Calu3 (cell line): ENCODE measurements at regions not wholly inside any gene's neighbourhood (a gene's known extent, or its start where the extent isn't known, plus 50 kb on each side); places are given as distances from the start of the nearest gene placed in this dataset.

ENCODE experiments used
- BruUV-seq: library from RNA; stranded (reverse); fragments of 400-500 nt; replicated peaks from 2 replicates; lab custom pipeline; 2021; lab: Mats Ljungman, UMichigan
- CTCF ChIA-PET: fragments of 300-600 bp; sonication (Branson Sonifier 250); formaldehyde crosslinking; loops from one replicate; lab custom pipeline; 2022; ENCODE audit warnings: antibody characterized with exemption; lab: Charles Lee
- DNase-seq: peaks from one replicate; pipeline ENCODE4 v3.0.0; 2022
- H3K27ac Mint-ChIP-seq: one replicate; pipeline ENCODE4 v1.8.0; 2022; ENCODE audit warnings: mixed read lengths; ENCODE audit not compliant: unreplicated experiment
- H3K27me3 Mint-ChIP-seq: one replicate; pipeline ENCODE4 v1.8.0; 2022; ENCODE audit warnings: mixed read lengths; ENCODE audit not compliant: unreplicated experiment
- H3K36me3 Mint-ChIP-seq: one replicate; pipeline ENCODE4 v1.8.0; 2022; ENCODE audit warnings: mild to moderate bottlenecking, moderate library complexity, mixed read lengths; ENCODE audit not compliant: insufficient read depth, unreplicated experiment
- H3K4me1 Mint-ChIP-seq: one replicate; pipeline ENCODE4 v1.8.0; 2022; ENCODE audit warnings: mild to moderate bottlenecking, low read depth, mixed read lengths; ENCODE audit not compliant: unreplicated experiment
- H3K4me3 Mint-ChIP-seq: one replicate; pipeline ENCODE4 v1.8.0; 2022; ENCODE audit warnings: mild to moderate bottlenecking, low read depth, moderate library complexity, mixed read lengths; ENCODE audit not compliant: unreplicated experiment
- H3K9me3 Mint-ChIP-seq: one replicate; pipeline ENCODE4 v1.8.0; 2022; ENCODE audit warnings: low read depth, mixed read lengths; ENCODE audit not compliant: unreplicated experiment
- intact Hi-C: fragments of 100-400 bp; cut with micrococcal nuclease; formaldehyde crosslinking; loops from one replicate; pipeline ENCODE4 v1.10.0; 2022; ENCODE audit not compliant: unreplicated experiment
- TF ChIP-seq, protein P1 (sequence below): fragments of 200-600 bp; IDR thresholded peaks from one replicate; pipeline ENCODE4 v1.8.0; 2022; ENCODE audit warnings: antibody characterized with exemption; ENCODE audit not compliant: unreplicated experiment

DNA sequence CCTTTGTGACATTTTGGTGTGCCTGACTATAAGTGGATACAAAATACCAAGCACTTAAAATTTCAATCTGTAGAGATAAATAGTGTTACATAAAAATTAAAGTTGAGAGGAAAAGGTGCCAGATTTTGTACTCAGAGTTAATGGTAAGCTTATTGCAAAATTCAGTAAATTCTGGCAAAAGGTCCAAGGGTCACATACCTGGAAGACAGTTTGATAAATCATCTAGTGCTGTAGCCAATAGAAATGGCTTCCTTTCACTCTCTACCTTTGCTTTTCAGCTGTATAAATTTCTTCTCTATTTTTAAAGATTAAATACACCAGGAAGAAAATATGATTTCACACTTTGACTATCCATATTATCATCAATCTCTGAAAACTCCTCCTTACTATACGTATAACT lies 690.2 kb upstream of the NRSN1 start:
- Mint-ChIP-seq H3K27ac (no peak overlapping the region), H3K4me1 (no peaks in the 10 kb centered on the region), H3K36me3 (no peaks in the 10 kb centered on the region), H3K27me3 (no peaks in the 10 kb centered on the region), H3K9me3 (peaks cover 17% of the 10 kb centered on the region), H3K4me3 (no peak overlapping the region)
- intact Hi-C loops, result loop anchor here (10.0 kb wide), 1 partner anchor 691 kb away; no protein-coding TSS in a partner anchor
- DNase-seq, result no peak
- TF ChIP-seq, protein P1, sequence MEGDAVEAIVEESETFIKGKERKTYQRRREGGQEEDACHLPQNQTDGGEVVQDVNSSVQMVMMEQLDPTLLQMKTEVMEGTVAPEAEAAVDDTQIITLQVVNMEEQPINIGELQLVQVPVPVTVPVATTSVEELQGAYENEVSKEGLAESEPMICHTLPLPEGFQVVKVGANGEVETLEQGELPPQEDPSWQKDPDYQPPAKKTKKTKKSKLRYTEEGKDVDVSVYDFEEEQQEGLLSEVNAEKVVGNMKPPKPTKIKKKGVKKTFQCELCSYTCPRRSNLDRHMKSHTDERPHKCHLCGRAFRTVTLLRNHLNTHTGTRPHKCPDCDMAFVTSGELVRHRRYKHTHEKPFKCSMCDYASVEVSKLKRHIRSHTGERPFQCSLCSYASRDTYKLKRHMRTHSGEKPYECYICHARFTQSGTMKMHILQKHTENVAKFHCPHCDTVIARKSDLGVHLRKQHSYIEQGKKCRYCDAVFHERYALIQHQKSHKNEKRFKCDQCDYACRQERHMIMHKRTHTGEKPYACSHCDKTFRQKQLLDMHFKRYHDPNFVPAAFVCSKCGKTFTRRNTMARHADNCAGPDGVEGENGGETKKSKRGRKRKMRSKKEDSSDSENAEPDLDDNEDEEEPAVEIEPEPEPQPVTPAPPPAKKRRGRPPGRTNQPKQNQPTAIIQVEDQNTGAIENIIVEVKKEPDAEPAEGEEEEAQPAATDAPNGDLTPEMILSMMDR, result no peak
- CTCF ChIA-PET, result interaction anchor here (0.5 to 1.1 kb wide), 2 partner anchors 10 to 366 kb away, joined by 3 to 11 read pairs; no protein-coding TSS in a partner anchor
- no TSS peak for BruUV-seq

DNA sequence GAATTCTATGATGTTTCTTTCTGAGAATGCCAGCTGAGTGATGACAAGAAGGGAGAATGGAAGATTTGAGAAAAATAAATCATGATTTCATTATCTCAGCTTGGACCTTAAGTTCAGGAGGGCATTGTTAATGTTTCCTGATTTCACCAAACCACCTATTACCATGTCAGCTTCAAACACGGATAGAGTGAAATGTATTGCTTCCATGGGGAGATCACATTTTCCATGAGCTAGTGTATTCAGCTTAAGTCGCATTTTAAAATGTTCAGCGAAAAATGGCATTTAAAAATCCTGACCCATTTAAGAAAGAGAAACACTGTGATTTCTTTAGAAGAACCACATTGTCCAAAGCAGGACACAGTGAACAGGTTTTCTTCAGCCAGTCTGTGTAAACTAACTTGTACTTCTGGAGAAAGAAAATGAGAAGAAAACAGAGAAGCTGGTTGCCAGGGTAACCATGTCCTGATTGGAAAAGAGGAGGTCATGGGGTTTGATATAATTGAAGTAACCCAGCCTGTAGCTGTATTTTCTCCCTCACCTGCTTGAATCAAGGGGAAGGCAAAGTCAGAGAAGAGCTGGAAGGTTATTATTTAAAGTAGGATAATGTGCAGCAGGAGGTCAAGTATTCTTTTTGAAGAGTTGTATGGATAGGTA lies 684.1 kb upstream of the NRSN1 start:
- Mint-ChIP-seq H3K4me3 (no peak overlapping the region), H3K9me3 (peaks cover 6% of the 10 kb centered on the region), H3K27ac (no peak overlapping the region), H3K36me3 (no peaks in the 10 kb centered on the region), H3K4me1 (no peaks in the 10 kb centered on the region), H3K27me3 (no peaks in the 10 kb centered on the region)
- TF ChIP-seq, protein P1, result no peak
- CTCF ChIA-PET, result no interaction called here
- no TSS peak for BruUV-seq
- DNase-seq, result no peak
- intact Hi-C loops, result loop anchor here (10.0 kb wide), 1 partner anchor 1857 kb away; no protein-coding TSS in a partner anchor

DNA sequence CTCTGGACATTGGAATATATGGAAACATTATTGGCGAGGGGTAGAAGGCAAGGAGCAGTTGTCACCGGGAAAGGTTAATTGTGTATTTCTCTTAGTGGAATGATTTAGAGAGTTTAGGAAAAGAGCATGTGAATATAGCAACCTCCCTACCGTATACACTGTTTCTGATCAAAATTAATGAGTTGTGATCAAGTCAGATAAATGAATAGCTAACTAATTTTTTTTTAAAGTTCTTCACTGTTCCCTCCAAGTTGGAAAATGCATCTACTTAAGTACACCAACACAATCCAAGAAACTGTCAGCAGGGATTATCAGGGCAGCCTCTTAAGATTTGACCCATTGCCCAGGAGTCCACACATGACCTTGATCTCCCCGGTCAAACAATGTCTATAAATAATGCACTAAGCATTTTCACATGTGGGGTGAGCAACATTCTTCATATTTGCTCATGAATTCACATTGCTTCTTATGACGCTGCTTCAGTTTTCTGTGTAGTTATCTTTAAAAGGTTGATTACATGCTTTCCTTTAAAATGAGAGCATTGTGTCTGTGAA lies 680.8 kb upstream of the NRSN1 start:
- H3K4me3 Mint-ChIP-seq, result no peak overlapping the region
- H3K4me1 Mint-ChIP-seq, result no peaks in the 10 kb centered on the region
- H3K27me3 Mint-ChIP-seq, result no peaks in the 10 kb centered on the region
- BruUV-seq, result no TSS peak
- CTCF ChIA-PET, result no interaction called here
- no peaks in the 10 kb centered on the region for H3K36me3 Mint-ChIP-seq
- no peak for DNase-seq
- H3K27ac Mint-ChIP-seq, result no peak overlapping the region
- intact Hi-C loops, result loop anchor here (5.0 to 10.0 kb wide), 3 partner anchors 212 to 1860 kb away; no protein-coding TSS in a partner anchor
- TF ChIP-seq, protein P1, result no peak
- no peaks in the 10 kb centered on the region for H3K9me3 Mint-ChIP-seq

DNA sequence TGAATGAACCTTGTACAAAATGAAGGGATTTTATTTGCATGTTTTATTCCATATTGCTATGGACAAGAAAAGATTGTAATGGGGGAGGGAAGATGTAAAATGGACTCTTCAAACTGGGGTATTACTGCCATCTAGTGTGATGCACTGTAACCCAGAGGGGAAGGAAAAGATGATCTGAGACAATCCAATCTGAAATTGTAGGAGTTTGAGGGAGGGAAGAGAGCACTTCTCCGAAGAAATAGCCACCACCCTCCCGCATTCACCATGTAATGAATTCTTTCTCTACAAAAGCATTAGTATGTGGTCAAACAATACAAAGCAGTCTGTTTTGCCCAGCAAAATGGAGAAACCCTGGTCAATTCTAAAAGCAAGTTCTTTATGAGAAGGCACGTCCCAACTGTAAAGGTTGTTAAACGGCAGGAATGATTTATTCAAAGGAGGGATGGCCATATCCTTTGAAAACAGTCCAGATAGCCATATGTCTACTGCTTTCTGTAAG lies 679.5 kb upstream of the NRSN1 start:
- Mint-ChIP-seq H3K36me3 (no peaks in the 10 kb centered on the region), H3K4me1 (no peaks in the 10 kb centered on the region), H3K27ac (no peak overlapping the region), H3K4me3 (no peak overlapping the region), H3K27me3 (no peaks in the 10 kb centered on the region), H3K9me3 (no peaks in the 10 kb centered on the region)
- BruUV-seq, result no TSS peak
- intact Hi-C loops, result loop anchor here (5.0 to 10.0 kb wide), 3 partner anchors 211 to 1862 kb away; no protein-coding TSS in a partner anchor
- CTCF ChIA-PET, result interaction anchor here (0.6 to 1.0 kb wide), 3 partner anchors 11 to 730 kb away, joined by 3 to 4 read pairs (median 3); no protein-coding TSS in a partner anchor
- TF ChIP-seq, protein P1, result no peak
- DNase-seq, result peak; percentile 23
